Esophagus squamous epithelium (tissue), 4 donors: ENCODE measurements at regions not wholly inside any gene's neighbourhood (a gene's known extent, or its start where the extent isn't known, plus 50 kb on each side); places are given as distances from the start of the nearest gene placed in this dataset.

Experiments
- POLR2A ChIP-seq, 4 donors: fragments of 450-650 bp; IDR thresholded peaks; one replicate each; pipeline ENCODE4 v1.6.1; 2017; ENCODE audit warnings: antibody characterized with exemption in 4 of 4, mild to moderate bottlenecking in 4 of 4, moderate library complexity in 3 of 4
- TF ChIP-seq, protein P1 (sequence below), 6 experiments: fragments of 450-650 bp in 4 of 6; fragments of 200-600 bp in 2 of 6; sonication (generic) in 2 of 6; IDR thresholded peaks; one replicate each; pipeline ENCODE4 v1.5.1; 2016 to 2019; ENCODE audit warnings: antibody characterized with exemption in 6 of 6, mild to moderate bottlenecking in 4 of 6, moderate library complexity in 4 of 6

DNA sequence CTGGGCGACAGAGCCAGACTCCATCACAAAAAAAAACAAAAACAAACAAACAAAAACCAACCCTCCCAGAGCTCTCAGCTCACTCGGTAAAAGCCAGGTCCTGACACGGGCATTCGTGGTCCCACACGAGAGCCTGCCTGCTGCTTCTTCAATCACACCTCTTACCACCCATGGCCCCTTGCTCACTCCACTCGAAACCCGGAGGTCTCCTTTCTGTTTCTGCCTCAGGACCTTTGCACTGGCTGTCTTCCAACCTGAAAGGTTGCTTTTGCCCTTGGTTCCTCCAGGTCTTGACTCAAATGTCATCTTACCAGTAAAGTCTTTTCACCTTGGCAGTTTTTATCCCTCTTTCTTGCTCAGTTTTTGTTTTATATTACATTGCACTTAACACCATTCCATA lies 169.6 kb downstream of the EVX1 start:
- TF ChIP-seq, protein P1, sequence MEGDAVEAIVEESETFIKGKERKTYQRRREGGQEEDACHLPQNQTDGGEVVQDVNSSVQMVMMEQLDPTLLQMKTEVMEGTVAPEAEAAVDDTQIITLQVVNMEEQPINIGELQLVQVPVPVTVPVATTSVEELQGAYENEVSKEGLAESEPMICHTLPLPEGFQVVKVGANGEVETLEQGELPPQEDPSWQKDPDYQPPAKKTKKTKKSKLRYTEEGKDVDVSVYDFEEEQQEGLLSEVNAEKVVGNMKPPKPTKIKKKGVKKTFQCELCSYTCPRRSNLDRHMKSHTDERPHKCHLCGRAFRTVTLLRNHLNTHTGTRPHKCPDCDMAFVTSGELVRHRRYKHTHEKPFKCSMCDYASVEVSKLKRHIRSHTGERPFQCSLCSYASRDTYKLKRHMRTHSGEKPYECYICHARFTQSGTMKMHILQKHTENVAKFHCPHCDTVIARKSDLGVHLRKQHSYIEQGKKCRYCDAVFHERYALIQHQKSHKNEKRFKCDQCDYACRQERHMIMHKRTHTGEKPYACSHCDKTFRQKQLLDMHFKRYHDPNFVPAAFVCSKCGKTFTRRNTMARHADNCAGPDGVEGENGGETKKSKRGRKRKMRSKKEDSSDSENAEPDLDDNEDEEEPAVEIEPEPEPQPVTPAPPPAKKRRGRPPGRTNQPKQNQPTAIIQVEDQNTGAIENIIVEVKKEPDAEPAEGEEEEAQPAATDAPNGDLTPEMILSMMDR (IDR thresholded peaks at IDR 0.05), result no peak
- no peak for TF ChIP-seq POLR2A (IDR thresholded peaks at IDR 0.05)
